ENCODE measurements at regions not wholly inside any gene's neighbourhood (a gene's known extent, or its start where the extent isn't known, plus 50 kb on each side); places are given as distances from the start of the nearest gene placed in this dataset.

- TF ChIP-seq CTCF (IDR thresholded peaks at IDR 0.05 in 2 of 3, conservative IDR thresholded peaks at IDR 0.05 in 1 of 3; ENCODE audit: insufficient read depth in 2 of 3, low read depth in 1 of 3, low read length in 3 of 3) (no peak), ZNF274 (IDR thresholded peaks at IDR 0.05; ENCODE audit: borderline replicate concordance, low read depth, low read length) (no peak), CC2D1A (IDR thresholded peaks at IDR 0.05) (no peak), TARDBP (IDR thresholded peaks at IDR 0.05) (no peak)
Measured at GRCh38 chr4:43244688-43245382, 352.3 kb downstream of the GRXCR1 start.
